Activated CD8-positive, alpha-beta T cell treated with anti-CD3 and anti-CD28 coated beads, Interleukin-2, amount 10 ng/mL, durations not matched to agents 7 days and 5 days (primary cell): ENCODE measurements at regions not wholly inside any gene's neighbourhood (a gene's known extent, or its start where the extent isn't known, plus 50 kb on each side); places are given as distances from the start of the nearest gene placed in this dataset.
"Not testable (repeated sequence)": the region's sequence is repeated elsewhere in the genome, so short reads cannot be mapped to it uniquely, and the experiment has no call there.

Source experiments
- ATAC-seq: fragments of 150-1000 bp; cut with Tn5 transposase; one replicate; pipeline ENCODE4 v1.10.0; 2021; ENCODE audit warnings: moderate library complexity
- CTCF ChIA-PET: fragments of 350-600 bp; sonication (Branson Sonifier 250); formaldehyde crosslinking; loops from one replicate; lab custom pipeline; 2021; ENCODE audit warnings: antibody characterized with exemption; lab: Charles Lee
- POLR2A ChIA-PET: fragments of 350-600 bp; sonication (Branson Sonifier 250); formaldehyde crosslinking; loops from one replicate; lab custom pipeline; 2021; ENCODE audit warnings: antibody characterized with exemption; lab: Charles Lee
- DNase-seq: peaks from one replicate; pipeline ENCODE4 v3.0.0-alpha.2; 2020
- H3K27ac Mint-ChIP-seq: one replicate; pipeline ENCODE4 v1.8.0; 2021; ENCODE audit warnings: mild to moderate bottlenecking, mixed read lengths
- H3K27me3 Mint-ChIP-seq: one replicate; pipeline ENCODE4 v1.8.0; 2021; ENCODE audit warnings: low read depth, mixed read lengths
- H3K36me3 Mint-ChIP-seq: one replicate; pipeline ENCODE4 v1.8.0; 2021; ENCODE audit warnings: low read depth, mixed read lengths
- H3K4me1 Mint-ChIP-seq: one replicate; pipeline ENCODE4 v1.8.0; 2021; ENCODE audit warnings: low read depth, mixed read lengths
- H3K4me3 Mint-ChIP-seq: one replicate; pipeline ENCODE4 v1.8.0; 2021; ENCODE audit warnings: mild to moderate bottlenecking, mixed read lengths
- H3K9me3 Mint-ChIP-seq: one replicate; pipeline ENCODE4 v1.8.0; 2022; ENCODE audit warnings: mixed read lengths; ENCODE audit not compliant: insufficient read depth

DNA sequence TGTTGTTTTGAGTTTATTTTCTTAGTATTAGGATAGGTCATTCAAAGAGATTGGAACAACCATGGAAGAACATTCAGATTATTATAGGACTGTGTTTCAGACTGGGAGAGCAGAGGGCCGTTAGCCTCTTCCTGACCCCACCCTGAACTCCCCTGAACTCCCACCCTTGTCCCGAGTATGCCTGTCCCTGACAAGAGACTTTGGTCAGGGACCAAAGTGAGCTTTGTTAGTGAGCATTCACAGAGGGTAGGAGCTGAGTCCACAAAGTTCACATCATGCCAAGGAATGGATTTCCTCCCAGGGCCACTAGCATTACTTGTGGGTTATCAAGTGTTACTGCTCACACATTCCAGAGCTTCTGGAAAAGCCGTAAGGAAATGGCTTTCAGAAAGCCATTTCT, 94.7 kb upstream of the IKBKE start:
- H3K27me3 Mint-ChIP-seq, DNase-seq, CTCF ChIA-PET, POLR2A ChIA-PET, ATAC-seq, H3K27ac Mint-ChIP-seq, H3K9me3 Mint-ChIP-seq, H3K4me3 Mint-ChIP-seq: not testable (repeated sequence)
- Mint-ChIP-seq H3K4me1 (peaks cover 11% of the 10 kb centered on the region), H3K36me3 (peaks cover 12% of the 10 kb centered on the region)

DNA sequence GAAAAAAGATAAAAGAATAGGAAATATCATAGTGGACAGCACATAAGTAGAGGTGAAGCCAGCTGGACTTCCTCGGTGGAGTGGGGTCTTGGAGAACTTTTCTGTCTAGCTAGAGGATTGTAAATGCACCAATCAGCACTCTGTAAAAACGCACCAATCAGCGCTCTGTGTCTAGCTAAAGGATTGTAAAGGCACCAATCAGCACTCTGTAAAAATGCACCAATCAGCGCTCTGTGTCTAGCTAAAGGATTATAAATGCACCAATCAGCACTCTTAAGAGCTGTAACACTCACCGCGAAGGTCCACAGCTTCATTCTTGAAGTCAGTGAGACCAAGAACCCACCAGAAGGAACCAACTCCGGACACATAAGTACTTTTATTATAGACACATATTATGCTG, 91.8 kb upstream of the IKBKE start:
- POLR2A ChIA-PET, H3K27me3 Mint-ChIP-seq, DNase-seq, H3K9me3 Mint-ChIP-seq, ATAC-seq, H3K27ac Mint-ChIP-seq, H3K4me3 Mint-ChIP-seq, CTCF ChIA-PET: not testable (repeated sequence)
- Mint-ChIP-seq H3K36me3 (peaks cover 12% of the 10 kb centered on the region), H3K4me1 (peaks cover 19% of the 10 kb centered on the region)

DNA sequence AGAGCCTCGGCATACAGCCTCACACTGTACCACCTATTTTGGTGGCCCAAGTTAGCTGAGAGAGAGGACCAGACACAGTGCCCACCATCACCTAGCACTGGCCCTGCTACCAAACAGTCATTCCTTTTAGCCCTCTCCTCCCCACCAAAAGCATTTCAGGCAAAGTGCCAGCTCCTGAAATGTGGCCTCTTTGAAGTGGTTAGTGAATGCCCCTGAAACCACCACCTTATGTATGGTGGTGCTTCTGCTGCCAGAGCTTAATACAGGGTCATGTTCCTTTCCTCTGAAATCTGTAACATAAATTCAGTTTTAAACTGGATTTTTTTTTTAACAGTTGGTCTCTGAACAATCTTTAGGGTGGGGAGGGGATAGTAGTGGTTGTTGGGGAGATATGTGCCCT, 91.0 kb upstream of the IKBKE start:
- CTCF ChIA-PET: not testable (repeated sequence)

DNA sequence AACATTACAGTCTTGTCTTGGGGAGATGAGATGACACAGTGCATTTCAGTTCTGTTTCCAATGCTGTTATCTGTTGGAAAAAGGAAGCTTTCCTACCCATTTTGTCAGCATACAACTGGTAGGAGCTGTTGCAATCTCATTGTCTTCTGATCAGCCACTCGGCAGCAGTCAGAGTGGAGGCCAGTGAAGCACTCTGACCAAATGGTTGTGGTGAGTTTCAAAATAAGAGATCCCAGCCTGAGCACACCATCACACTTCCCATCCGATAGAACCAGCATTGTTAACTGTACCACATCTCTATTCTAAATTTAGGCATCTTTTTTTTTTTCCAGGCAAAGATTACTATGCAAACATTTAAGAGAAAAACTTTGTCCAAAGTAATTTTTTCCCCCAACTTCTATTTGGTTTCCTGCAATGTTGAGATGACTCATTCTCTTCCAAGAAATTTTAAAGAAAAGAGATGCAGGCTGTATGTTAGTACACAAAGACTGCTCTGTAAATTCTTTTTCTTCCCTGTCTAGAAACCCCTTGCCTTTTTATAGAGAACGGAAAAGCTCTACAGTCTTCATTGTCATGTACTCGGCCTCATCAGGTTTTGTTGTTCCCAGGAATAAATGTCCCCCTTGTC, 90.0 kb upstream of the IKBKE start:
- CTCF ChIA-PET, POLR2A ChIA-PET, H3K4me3 Mint-ChIP-seq, H3K9me3 Mint-ChIP-seq, H3K27me3 Mint-ChIP-seq, H3K36me3 Mint-ChIP-seq, DNase-seq: not testable (repeated sequence)
- peaks cover 18% of the 10 kb centered on the region for H3K4me1 Mint-ChIP-seq
- H3K27ac Mint-ChIP-seq: peak overlapping the region; percentile 72
- peak; percentile 38 for ATAC-seq

More for the DNA sequence above, 91.0 kb upstream of the IKBKE start:
- H3K27me3 Mint-ChIP-seq, DNase-seq, POLR2A ChIA-PET, H3K4me3 Mint-ChIP-seq, H3K9me3 Mint-ChIP-seq, H3K27ac Mint-ChIP-seq: not testable (repeated sequence)
- ATAC-seq: peak; percentile 22
- peaks cover 18% of the 10 kb centered on the region for H3K4me1 Mint-ChIP-seq
- H3K36me3 Mint-ChIP-seq: peaks cover 10% of the 10 kb centered on the region

DNA sequence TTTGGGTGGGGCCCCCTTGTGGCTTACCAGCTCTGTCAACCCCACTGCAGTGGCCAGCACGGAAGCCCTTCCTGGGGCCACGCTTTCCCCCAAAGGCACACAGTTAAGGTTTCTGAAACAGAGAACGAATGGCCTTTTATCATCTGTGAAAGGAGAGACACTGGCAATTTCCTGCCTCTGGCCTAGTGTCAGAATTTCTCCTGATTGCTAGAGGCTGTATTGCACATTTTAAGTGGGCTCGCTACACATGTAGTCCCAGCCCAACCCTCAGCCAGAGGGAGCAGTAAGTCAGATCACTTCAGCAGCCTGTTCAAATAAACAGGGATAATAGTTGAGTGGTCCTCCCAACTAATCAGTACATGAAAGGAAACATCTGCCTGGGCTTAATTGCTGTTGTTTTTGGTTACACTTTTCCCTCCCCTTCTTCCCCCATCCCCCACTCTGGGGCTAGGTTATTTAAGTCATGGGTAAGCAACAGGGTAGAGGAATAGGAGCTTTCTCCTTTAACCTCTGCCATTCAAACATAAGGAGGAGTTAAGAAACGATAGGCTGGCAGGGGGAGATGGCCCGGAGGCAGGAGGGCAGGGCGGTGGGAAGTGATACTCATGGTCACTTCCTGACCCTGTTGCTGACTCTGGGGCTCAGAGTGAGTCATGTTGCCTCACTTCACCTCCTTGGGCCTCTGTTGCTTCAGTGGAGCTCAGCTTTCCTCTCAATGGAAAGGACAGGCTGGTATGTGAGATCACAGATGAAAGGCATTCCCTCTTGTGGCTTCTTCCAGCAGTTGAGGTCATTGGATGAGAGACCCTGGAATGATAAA, 89.3 kb upstream of the IKBKE start:
- POLR2A ChIA-PET, H3K9me3 Mint-ChIP-seq, H3K36me3 Mint-ChIP-seq, CTCF ChIA-PET, H3K27me3 Mint-ChIP-seq: not testable (repeated sequence)
- DNase-seq (peak; percentile 39), ATAC-seq (peak; percentile 55)
- peak overlapping the region; percentile 60 for H3K4me3 Mint-ChIP-seq
- peak overlapping the region; percentile 92 for H3K27ac Mint-ChIP-seq
- H3K4me1 Mint-ChIP-seq: peaks cover 17% of the 10 kb centered on the region

DNA sequence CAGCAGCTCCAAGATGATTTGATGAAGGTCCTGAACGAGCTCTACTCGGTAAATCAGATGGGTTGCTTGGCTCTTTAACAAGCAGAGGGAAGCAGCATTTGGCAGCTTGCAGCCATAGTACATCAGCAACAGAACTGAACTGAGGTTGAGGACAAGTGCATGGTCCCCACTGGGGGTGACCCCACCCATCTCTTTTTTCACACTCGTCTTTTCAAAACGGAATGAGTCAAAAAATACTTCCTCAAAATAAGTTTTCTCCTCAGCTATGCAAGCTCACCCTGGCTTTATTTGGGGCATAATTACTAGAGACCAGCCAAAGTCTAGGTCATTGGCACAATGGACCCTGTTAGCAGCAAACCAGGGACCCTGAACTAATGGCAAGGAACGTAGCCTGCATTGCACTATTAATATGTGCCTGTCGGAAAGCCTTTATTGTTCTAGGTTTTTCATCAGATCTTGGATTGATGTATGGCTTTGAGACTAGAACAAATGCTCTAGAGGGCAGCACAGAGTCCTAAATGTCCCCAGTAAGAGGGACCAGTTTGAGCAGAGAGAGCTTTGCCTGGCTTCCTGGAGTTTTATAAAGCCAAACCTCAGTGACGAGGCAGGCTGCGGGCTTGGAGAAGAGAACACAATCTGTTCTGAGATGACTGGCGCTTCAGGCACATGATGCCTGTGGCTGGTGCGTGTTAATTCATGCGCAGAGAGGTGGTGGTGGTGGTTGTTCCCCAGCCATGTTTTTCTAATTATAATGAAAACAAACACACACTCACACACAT, 86.1 kb upstream of the IKBKE start:
- CTCF ChIA-PET, H3K9me3 Mint-ChIP-seq, H3K36me3 Mint-ChIP-seq, POLR2A ChIA-PET, H3K27ac Mint-ChIP-seq, H3K27me3 Mint-ChIP-seq, H3K4me3 Mint-ChIP-seq: not testable (repeated sequence)
- peaks cover 12% of the 10 kb centered on the region for H3K4me1 Mint-ChIP-seq
- DNase-seq (peak; percentile 57), ATAC-seq (peak; percentile 57)

DNA sequence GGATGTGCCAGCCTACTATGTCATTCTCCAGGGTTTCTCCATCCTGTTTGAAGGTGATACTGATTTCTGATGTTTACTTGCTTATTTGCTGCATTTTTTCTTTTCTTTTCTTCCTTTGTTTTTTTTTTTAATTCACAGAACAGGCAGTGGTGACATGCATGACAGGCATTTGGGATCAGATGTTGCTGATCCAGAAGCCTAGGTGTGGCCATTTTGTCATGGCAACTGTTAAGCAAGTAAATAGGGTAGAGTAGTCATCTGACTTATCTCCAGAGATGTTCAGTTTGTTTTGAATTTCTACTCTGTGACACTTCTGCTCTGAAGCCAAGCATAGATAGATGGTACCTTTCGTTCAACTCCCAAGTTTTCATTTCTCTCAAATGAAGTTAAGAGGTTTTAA, 85.4 kb upstream of the IKBKE start:
- CTCF ChIA-PET, H3K9me3 Mint-ChIP-seq, H3K27ac Mint-ChIP-seq, H3K36me3 Mint-ChIP-seq, H3K4me3 Mint-ChIP-seq, H3K27me3 Mint-ChIP-seq, ATAC-seq, DNase-seq, POLR2A ChIA-PET: not testable (repeated sequence)
- peaks cover 12% of the 10 kb centered on the region for H3K4me1 Mint-ChIP-seq

DNA sequence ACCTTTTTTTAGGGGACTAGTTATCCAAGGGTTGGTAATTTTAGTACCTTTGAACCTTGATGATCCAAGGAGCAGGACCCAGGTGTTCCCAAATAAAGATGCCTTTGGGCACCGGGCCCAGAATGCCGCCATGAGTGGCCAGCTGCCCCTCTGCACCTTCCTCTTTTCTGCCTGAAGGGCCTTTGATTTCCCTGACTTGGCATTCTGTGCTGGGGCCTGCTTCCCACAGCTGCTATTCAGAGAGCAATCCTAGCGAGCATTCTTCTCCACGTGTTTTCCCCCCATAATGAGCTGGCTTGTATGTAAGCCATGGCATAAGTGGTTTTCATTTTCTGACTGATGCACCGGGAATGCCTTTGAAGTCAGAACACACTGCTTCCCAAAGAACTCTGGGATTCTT, 82.6 kb upstream of the IKBKE start:
- H3K4me1 Mint-ChIP-seq, ATAC-seq, DNase-seq, H3K27me3 Mint-ChIP-seq, H3K4me3 Mint-ChIP-seq, POLR2A ChIA-PET, H3K9me3 Mint-ChIP-seq, H3K36me3 Mint-ChIP-seq, H3K27ac Mint-ChIP-seq, CTCF ChIA-PET: not testable (repeated sequence)

DNA sequence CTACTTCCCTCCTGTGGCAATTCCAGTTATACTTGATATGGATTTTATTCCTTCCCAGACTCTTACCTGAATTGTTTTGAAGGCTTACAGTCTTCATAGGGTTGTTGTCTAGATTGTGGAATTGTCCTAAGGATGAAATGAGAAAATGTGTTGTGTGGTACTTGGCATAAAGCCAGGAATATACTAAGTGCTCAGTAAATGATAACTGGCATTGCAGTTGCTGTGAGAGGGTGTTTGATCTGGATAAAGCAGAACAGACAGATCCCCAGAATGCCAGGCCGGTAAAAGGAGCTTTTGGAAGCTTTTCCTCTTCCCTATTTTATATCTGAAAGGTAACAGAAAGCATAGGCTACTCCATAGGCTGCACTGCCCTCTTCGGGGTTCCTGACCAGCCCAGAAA, 78.4 kb upstream of the IKBKE start:
- ATAC-seq, POLR2A ChIA-PET, H3K27ac Mint-ChIP-seq, DNase-seq, H3K4me3 Mint-ChIP-seq, H3K4me1 Mint-ChIP-seq, H3K9me3 Mint-ChIP-seq, H3K36me3 Mint-ChIP-seq, H3K27me3 Mint-ChIP-seq, CTCF ChIA-PET: not testable (repeated sequence)

DNA sequence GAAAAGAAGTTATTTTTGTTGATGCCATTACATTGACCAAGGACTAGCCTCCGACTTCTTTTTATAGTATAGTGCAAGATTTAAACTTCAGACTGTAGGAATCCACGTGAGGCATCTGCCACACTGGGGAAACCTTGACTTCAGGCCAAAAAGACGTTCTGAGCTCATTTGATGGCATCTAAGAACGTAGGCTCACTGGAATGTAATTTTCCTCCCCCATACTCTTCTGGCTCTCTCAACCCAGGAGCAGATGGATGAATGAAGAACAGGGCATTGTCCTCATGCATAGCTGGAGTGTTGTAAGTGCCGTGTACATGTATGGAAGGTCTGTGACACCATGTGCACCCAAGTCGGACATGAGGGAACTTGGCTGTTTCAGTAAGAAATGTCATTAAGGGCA, 72.8 kb upstream of the IKBKE start:
- ATAC-seq, H3K4me1 Mint-ChIP-seq, DNase-seq, H3K27ac Mint-ChIP-seq, H3K4me3 Mint-ChIP-seq, CTCF ChIA-PET, H3K27me3 Mint-ChIP-seq, H3K9me3 Mint-ChIP-seq, POLR2A ChIA-PET: not testable (repeated sequence)
- peaks cover 11% of the 10 kb centered on the region for H3K36me3 Mint-ChIP-seq

DNA sequence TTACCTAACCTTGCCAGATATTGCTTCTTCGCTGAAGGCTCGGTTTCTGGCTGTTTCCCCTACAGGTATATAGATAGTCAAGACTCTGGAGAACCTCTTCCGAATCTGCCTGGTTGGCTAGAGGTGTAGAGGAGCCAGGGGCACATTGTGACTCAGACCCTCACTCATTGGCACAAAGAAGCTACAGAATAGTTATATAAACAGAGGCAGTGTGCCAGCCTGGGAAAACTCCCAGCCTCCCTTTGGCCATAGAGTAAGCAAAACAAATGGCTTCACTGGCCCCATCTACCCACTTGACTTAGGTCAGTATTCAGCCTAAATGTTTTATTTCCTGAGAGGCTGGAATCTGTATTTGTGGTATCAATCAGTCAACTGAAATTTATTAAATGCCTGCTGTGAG, 72.0 kb upstream of the IKBKE start:
- H3K27me3 Mint-ChIP-seq, H3K4me3 Mint-ChIP-seq, ATAC-seq, H3K27ac Mint-ChIP-seq, H3K9me3 Mint-ChIP-seq, DNase-seq, H3K4me1 Mint-ChIP-seq, POLR2A ChIA-PET, CTCF ChIA-PET: not testable (repeated sequence)
- peaks cover 11% of the 10 kb centered on the region for H3K36me3 Mint-ChIP-seq
